PC-9 (cell line): ENCODE measurements at regions not wholly inside any gene's neighbourhood (a gene's known extent, or its start where the extent isn't known, plus 50 kb on each side); places are given as distances from the start of the nearest gene placed in this dataset.

ENCODE experiments used
- CTCF ChIP-seq: fragments of 200-600 bp; sonication (generic); conservative IDR thresholded peaks from 2 replicates; pipeline ENCODE4 v1.6.1; 2017; ENCODE audit warnings: mixed run types, antibody characterized with exemption, mild to moderate bottlenecking, moderate library complexity
- EZH2 ChIP-seq: fragments of 200-600 bp; sonication (generic); IDR thresholded peaks from 2 replicates; pipeline ENCODE4 v1.8.0; 2017; ENCODE audit warnings: antibody characterized with exemption, low read depth

- TF ChIP-seq CTCF (no peak), EZH2 (no peak)
Measured at GRCh38 chr1:30366911-30367310, 356.5 kb downstream of the MATN1 start.
